Bronchial epithelial cell (primary cell): ENCODE measurements at regions not wholly inside any gene's neighbourhood (a gene's known extent, or its start where the extent isn't known, plus 50 kb on each side); places are given as distances from the start of the nearest gene placed in this dataset.

Experiments
- DNase-seq: peaks from one replicate; pipeline ENCODE4 v3.0.0-alpha.2; 2010; ENCODE audit warnings: low read depth
- FAIRE-seq: peaks from 2 replicates; lab custom pipeline; 2011; peaks lifted over from hg19 to GRCh38; lab: Jason Lieb, UNC
- H3K27me3 ChIP-seq: 2 replicates; pipeline ENCODE4 v1.5.1; 2011; ENCODE audit warnings: low read length; ENCODE audit not compliant: control insufficient read depth, insufficient read depth
- H3K36me3 ChIP-seq: 2 replicates; pipeline ENCODE4 v1.5.1; 2011; ENCODE audit warnings: low read length; ENCODE audit not compliant: control insufficient read depth, insufficient read depth
- H3K4me3 ChIP-seq: 2 replicates; pipeline ENCODE4 v1.5.1; 2011; ENCODE audit warnings: mild to moderate bottlenecking, low read depth, low read length, control low read depth
- CTCF ChIP-seq: IDR thresholded peaks from 2 replicates; pipeline ENCODE4 v1.5.1; 2011; ENCODE audit warnings: mild to moderate bottlenecking, moderate library complexity, low read length, control low read depth, inconsistent platforms; ENCODE audit not compliant: insufficient read depth, severe bottlenecking

GRCh38 chr2:15074319-15074718 lies 441.8 kb downstream of the LRATD1 start:
- no peak for TF ChIP-seq CTCF
- no peak for FAIRE-seq
- DNase-seq, result no peak

GRCh38 chr2:15074751-15075700 lies 442.5 kb downstream of the LRATD1 start:
- H3K4me3 ChIP-seq, result no peak overlapping the region
- no peak for TF ChIP-seq CTCF
- no peak for FAIRE-seq
- no peaks in the 10 kb centered on the region for H3K27me3 ChIP-seq
- H3K36me3 ChIP-seq, result no peaks in the 10 kb centered on the region
- no peak for DNase-seq

More at GRCh38 chr2:15074319-15074718, 441.8 kb downstream of the LRATD1 start:
- H3K27me3 ChIP-seq, result no peaks in the 10 kb centered on the region
- no peaks in the 10 kb centered on the region for H3K36me3 ChIP-seq
- H3K4me3 ChIP-seq, result no peak overlapping the region

GRCh38 chr2:15076668-15077067 lies 444.2 kb downstream of the LRATD1 start:
- Histone ChIP-seq H3K36me3 (no peaks in the 10 kb centered on the region), H3K27me3 (no peaks in the 10 kb centered on the region), H3K4me3 (no peak overlapping the region)
- FAIRE-seq (no peak), DNase-seq (no peak)
- no peak for TF ChIP-seq CTCF

- H3K27me3 ChIP-seq, result no peaks in the 10 kb centered on the region
- H3K36me3 ChIP-seq, result no peaks in the 10 kb centered on the region
- no peak overlapping the region for H3K4me3 ChIP-seq
- TF ChIP-seq CTCF, result no peak
- DNase-seq (no peak), FAIRE-seq (no peak)
Observed at GRCh38 chr2:15081356-15081755, 448.8 kb downstream of the LRATD1 start.

- no peaks in the 10 kb centered on the region for H3K27me3 ChIP-seq
- H3K4me3 ChIP-seq, result no peak overlapping the region
- no peak for TF ChIP-seq CTCF
- no peaks in the 10 kb centered on the region for H3K36me3 ChIP-seq
- peak; percentile 84 for FAIRE-seq
- DNase-seq, result no peak
Observed at GRCh38 chr2:15082105-15083058, 449.9 kb downstream of the LRATD1 start.
